H1 (cell line): ENCODE measurements at regions not wholly inside any gene's neighbourhood (a gene's known extent, or its start where the extent isn't known, plus 50 kb on each side); places are given as distances from the start of the nearest gene placed in this dataset.

Source experiments
- CTCF ChIA-PET: fragments of 300-600 bp; sonication (Branson Sonifier 250); formaldehyde crosslinking; loops from one replicate; lab custom pipeline; 2021; ENCODE audit not compliant: partially characterized antibody; lab: Charles Lee
- POLR2A ChIA-PET: fragments of 300-600 bp; sonication (Branson Sonifier 250); formaldehyde crosslinking; loops from one replicate; lab custom pipeline; 2021; ENCODE audit warnings: inconsistent platforms; ENCODE audit not compliant: partially characterized antibody; lab: Charles Lee
- DNase-seq, 2 experiments: peaks; one replicate each; pipeline versions ENCODE4 v3.0.0 to v3.0.0-alpha.2; 2010 to 2022; ENCODE audit warnings: low spot score in 2 of 2, low read depth in 1 of 2, mixed read lengths in 1 of 2
- FAIRE-seq: peaks from 2 replicates; lab custom pipeline; 2011; peaks lifted over from hg19 to GRCh38; lab: Jason Lieb, UNC
- H2AFZ ChIP-seq: 2 replicates; pipeline ENCODE4 v1.8.1; 2012; ENCODE audit warnings: low read length, inconsistent platforms
- H2AK5ac ChIP-seq: 2 replicates; pipeline ENCODE4 v1.6.1; 2013; ENCODE audit warnings: low read depth, low read length
- H2BK120ac ChIP-seq: replicated peaks from 2 replicates; pipeline ENCODE3; 2013; ENCODE audit warnings: low read depth, low read length, inconsistent platforms
- H2BK12ac ChIP-seq: 2 replicates; pipeline ENCODE4 v1.6.1; 2013; ENCODE audit warnings: low read depth, low read length
- H2BK15ac ChIP-seq: 2 replicates; pipeline ENCODE4 v1.6.1; 2013; ENCODE audit warnings: low read length
- H2BK20ac ChIP-seq: 2 replicates; pipeline ENCODE4 v1.6.1; 2013; ENCODE audit warnings: low read length
- H2BK5ac ChIP-seq: 2 replicates; pipeline ENCODE4 v1.6.1; 2013; ENCODE audit warnings: low read depth, low read length
- H3K14ac ChIP-seq: 2 replicates; pipeline ENCODE4 v1.6.1; 2013; ENCODE audit warnings: inconsistent platforms; ENCODE audit not compliant: insufficient read length
- H3K18ac ChIP-seq: 2 replicates; pipeline ENCODE4 v1.6.1; 2013; ENCODE audit warnings: low read length; ENCODE audit errors: extremely low read depth
- H3K23ac ChIP-seq: 2 replicates; pipeline ENCODE4 v1.6.1; 2013; ENCODE audit warnings: inconsistent platforms; ENCODE audit not compliant: insufficient read length
- H3K23me2 ChIP-seq: 2 replicates; pipeline ENCODE4 v1.6.1; 2013; ENCODE audit warnings: low read depth, low read length
- H3K27ac ChIP-seq: 2 replicates; pipeline ENCODE4 v1.6.1; 2011; ENCODE audit warnings: low read depth, low read length, inconsistent platforms
- H3K27me3 ChIP-seq, 4 experiments: replicated peaks in 1 of 4; 1 replicate in 1 of 4; 2 replicates in 3 of 4; pipeline versions ENCODE4 v1.6.1 to v1.8.1; 2011 to 2013; ENCODE audit warnings: low read length in 3 of 4, mild to moderate bottlenecking in 3 of 4, inconsistent platforms in 2 of 4, mixed read lengths in 2 of 4, moderate library complexity in 1 of 4; ENCODE audit not compliant: control insufficient read depth in 3 of 4, insufficient read depth in 3 of 4; ENCODE audit errors: extremely low read depth in 1 of 4
- H3K36me3 ChIP-seq, 4 experiments: 2 replicates each; pipeline versions ENCODE4 v1.6.1 to v1.8.1; 2011 to 2013; ENCODE audit warnings: mild to moderate bottlenecking in 4 of 4, low read length in 3 of 4, moderate library complexity in 2 of 4, control low read depth in 1 of 4, inconsistent platforms in 1 of 4; ENCODE audit not compliant: insufficient read depth in 4 of 4, control insufficient read depth in 2 of 4
- H3K4ac ChIP-seq: replicated peaks from 2 replicates; pipeline ENCODE3; 2013; ENCODE audit warnings: low read length, low read depth, mixed read lengths, inconsistent platforms; ENCODE audit not compliant: insufficient read length
- H3K4me1 ChIP-seq, 4 experiments: replicated peaks in 1 of 4; 1 replicate in 1 of 4; 2 replicates in 3 of 4; pipeline versions ENCODE4 v1.6.1 to v1.8.1; 2011 to 2013; ENCODE audit warnings: low read length in 3 of 4, inconsistent platforms in 2 of 4, mixed read lengths in 1 of 4; ENCODE audit not compliant: insufficient read depth in 4 of 4, control insufficient read depth in 3 of 4
- H3K4me2 ChIP-seq, 2 experiments: 2 replicates each; pipeline versions ENCODE4 v1.6.1 to v1.8.1; 2011 to 2013; ENCODE audit warnings: low read depth in 2 of 2, low read length in 2 of 2, control low read depth in 1 of 2, inconsistent platforms in 1 of 2, mild to moderate bottlenecking in 1 of 2; ENCODE audit not compliant: insufficient read depth in 1 of 2
- H3K4me3 ChIP-seq, 4 experiments: fragments of 200-600, 300-600 bp in 1 of 4; sonication (generic), shearing (Covaris generic), sonication (Bioruptor Twin) in 1 of 4; 2 replicates each; pipeline versions ENCODE4 v1.5.1 to v1.8.1; 2011 to 2016; ENCODE audit warnings: low read length in 4 of 4, low read depth in 3 of 4, control low read depth in 2 of 4, inconsistent platforms in 2 of 4, mild to moderate bottlenecking in 2 of 4, mixed read lengths in 1 of 4, moderate library complexity in 1 of 4; ENCODE audit not compliant: insufficient read depth in 2 of 4; ENCODE audit errors: extremely low read depth in 1 of 4
- H3K56ac ChIP-seq: replicated peaks from 2 replicates; pipeline ENCODE3; 2013; ENCODE audit warnings: low read depth, mild to moderate bottlenecking, mixed read lengths, low read length, inconsistent platforms; ENCODE audit not compliant: insufficient read length
- H3K79me1 ChIP-seq: 2 replicates; pipeline ENCODE4 v1.6.1; 2013; ENCODE audit warnings: low read depth, low read length, control low read depth
- H3K79me2 ChIP-seq, 2 experiments: 2 replicates each; pipeline versions ENCODE4 v1.6.1 to v1.8.1; 2012 to 2013; ENCODE audit warnings: low read length in 2 of 2, mild to moderate bottlenecking in 2 of 2, inconsistent platforms in 1 of 2; ENCODE audit not compliant: insufficient read depth in 2 of 2, control insufficient read depth in 1 of 2
- H3K9ac ChIP-seq, 4 experiments: replicated peaks in 1 of 4; 1 replicate in 1 of 4; 2 replicates in 3 of 4; pipeline versions ENCODE4 v1.6.1 to v1.8.1; 2011 to 2013; ENCODE audit warnings: low read depth in 3 of 4, low read length in 3 of 4, control low read depth in 2 of 4, mild to moderate bottlenecking in 2 of 4, moderate library complexity in 2 of 4, inconsistent platforms in 1 of 4; ENCODE audit errors: extremely low read depth in 1 of 4
- H3K9me3 ChIP-seq, 2 experiments: 2 replicates each; pipeline versions ENCODE4 v1.6.1 to v1.8.1; 2012 to 2013; ENCODE audit warnings: mild to moderate bottlenecking in 2 of 2, moderate library complexity in 2 of 2, control low read depth in 1 of 2, inconsistent platforms in 1 of 2, low read depth in 1 of 2, low read length in 1 of 2, mixed read lengths in 1 of 2; ENCODE audit not compliant: insufficient read depth in 2 of 2
- H4K20me1 ChIP-seq, 2 experiments: replicated peaks in 1 of 2; 2 replicates each; pipeline versions ENCODE3 to v1.8.1; 2011 to 2013; ENCODE audit warnings: inconsistent platforms in 2 of 2, low read length in 2 of 2, mild to moderate bottlenecking in 1 of 2; ENCODE audit not compliant: insufficient read depth in 2 of 2, control insufficient read depth in 1 of 2
- H4K5ac ChIP-seq: 2 replicates; pipeline ENCODE4 v1.6.1; 2013; ENCODE audit warnings: low read length, low read depth, mixed read lengths, inconsistent platforms; ENCODE audit not compliant: insufficient read length
- H4K8ac ChIP-seq: 2 replicates; pipeline ENCODE4 v1.8.0; 2013; ENCODE audit warnings: mild to moderate bottlenecking, moderate library complexity, low read length, inconsistent platforms; ENCODE audit not compliant: insufficient read depth; ENCODE audit errors: extremely low read depth
- H4K91ac ChIP-seq: replicated peaks from 2 replicates; pipeline ENCODE3; 2013; ENCODE audit warnings: low read length, mixed read lengths, inconsistent platforms; ENCODE audit not compliant: insufficient read length
- BCL11A ChIP-seq, 2 experiments: IDR thresholded peaks; one replicate each; pipeline ENCODE4 v1.6.1; 2011; ENCODE audit warnings: low read depth in 2 of 2, low read length in 2 of 2, mild to moderate bottlenecking in 2 of 2
- CHD1 ChIP-seq: IDR thresholded peaks from 2 replicates; pipeline ENCODE4 v1.6.1; 2012; ENCODE audit warnings: low read depth, low read length, improper control_type of control experiment
- EGR1 ChIP-seq: IDR thresholded peaks from 2 replicates; pipeline ENCODE4 v1.6.1; 2011; ENCODE audit warnings: low read depth, low read length, borderline replicate concordance
- EZH2 ChIP-seq: fragments of 200-600 bp; sonication (generic); IDR thresholded peaks from 2 replicates; pipeline ENCODE4 v1.7.1; 2012; ENCODE audit warnings: low read depth, mild to moderate bottlenecking, moderate library complexity, low read length, inconsistent platforms; ENCODE audit not compliant: severe bottlenecking
- GABPA ChIP-seq: IDR thresholded peaks from 2 replicates; pipeline ENCODE4 v1.6.1; 2011; ENCODE audit warnings: mild to moderate bottlenecking, low read length, moderate library complexity, borderline replicate concordance; ENCODE audit not compliant: insufficient read depth
- NRF1 ChIP-seq: IDR thresholded peaks from 2 replicates; pipeline ENCODE4 v1.6.1; 2011; ENCODE audit warnings: mild to moderate bottlenecking, low read depth, low read length, improper control_type of control experiment
- RAD21 ChIP-seq, 2 experiments: IDR thresholded peaks in 1 of 2; conservative IDR thresholded peaks in 1 of 2; 2 replicates each; pipeline ENCODE4 v1.6.1; 2011; ENCODE audit warnings: low read depth in 2 of 2, low read length in 2 of 2, improper control_type of control experiment in 1 of 2, inconsistent platforms in 1 of 2, mild to moderate bottlenecking in 1 of 2, moderate library complexity in 1 of 2
- SAP30 ChIP-seq: fragments of 300-600 bp; sonication (generic); IDR thresholded peaks from 2 replicates; pipeline ENCODE4 v1.7.1; 2012; ENCODE audit warnings: low read length, moderate library complexity, mild to moderate bottlenecking, inconsistent platforms; ENCODE audit not compliant: insufficient read depth, insufficient replicate concordance
- SRF ChIP-seq: IDR thresholded peaks from 2 replicates; pipeline ENCODE4 v1.6.1; 2011; ENCODE audit warnings: mild to moderate bottlenecking, low read depth, low read length, moderate library complexity
- TAF7 ChIP-seq: optimal IDR thresholded peaks from 2 replicates; pipeline ENCODE3; 2011; ENCODE audit warnings: low read depth, mild to moderate bottlenecking, inconsistent platforms, low read length, moderate library complexity, borderline replicate concordance
- TBP ChIP-seq: IDR thresholded peaks from 2 replicates; pipeline ENCODE4 v1.6.1; 2011; ENCODE audit warnings: low read depth, low read length, improper control_type of control experiment
- WGBS, 2 experiments: shearing (Covaris generic) in 1 of 2; methylation state at CpG; one replicate each; pipeline versions ENCODE4 v1.1.6 to v1.1.7; 2013 to 2015; ENCODE audit warnings: low lambda C conversion rate in 2 of 2, mixed read lengths in 2 of 2, inconsistent platforms in 1 of 2, low coverage in 1 of 2, missing lambda C conversion rate in 1 of 2; ENCODE audit not compliant: insufficient replicate concordance in 2 of 2, insufficient coverage in 1 of 2, insufficient read length in 1 of 2; ENCODE audit errors: extremely low coverage in 1 of 2, missing lambda C conversion rate in 1 of 2; 5-methylcytosine and 5-hydroxymethylcytosine counted together
- TF ChIP-seq, protein P1 (sequence below): IDR thresholded peaks from 2 replicates; pipeline ENCODE4 v1.6.1; 2012; ENCODE audit warnings: inconsistent platforms

GRCh38 chr5:125834438-125835115 is 588.6 kb upstream of the GRAMD2B start:
- Histone ChIP-seq H3K23me2 (no peaks in the 10 kb centered on the region), H2BK20ac (peak overlapping the region; percentile 82; the same call in 1 of the 2 replicates), H2BK15ac (no peak overlapping the region), H4K8ac (no peak overlapping the region), H2BK12ac (no peak overlapping the region), H4K20me1 (no peaks in the 10 kb centered on the region), H2BK5ac (no peak overlapping the region), H3K36me3 (no peaks in the 10 kb centered on the region), H3K4ac (no peak overlapping the region), H2AK5ac (no peak overlapping the region), H3K9ac (no peak overlapping the region), H3K14ac (no peak overlapping the region), H3K79me2 (no peaks in the 10 kb centered on the region), H3K23ac (no peak overlapping the region), H3K27ac (no peak overlapping the region), H3K56ac (no peak overlapping the region), H3K18ac (no peak overlapping the region), H4K91ac (no peak overlapping the region), H4K5ac (no peak overlapping the region), H3K4me1 (peaks cover 0 to 9% (median 6%) of the 10 kb centered on the region in 4 experiments; a peak in 4 of 7 replicates), H3K79me1 (no peaks in the 10 kb centered on the region), H2AFZ (peak overlapping the region; percentile 41; the same call in 1 of the 2 replicates), H3K9me3 (0 out of 4 replicates have a peak, but pooled peaks cover 0 to 2% of the 10 kb centered on the region in 2 experiments), H2BK120ac (no peak overlapping the region), H3K27me3 (no peaks in the 10 kb centered on the region), H3K4me2 (no peak overlapping the region), H3K4me3 (no peak overlapping the region)
- FAIRE-seq (no peak), DNase-seq (no peak)
- ChIA-PET CTCF (interaction anchor here (0.6 to 2.4 kb wide), 12 partner anchors 11 to 858 kb away, joined by 3 to 13 read pairs (median 4); no protein-coding TSS in a partner anchor), POLR2A (no interaction called here)
- 81% methylated on average over 10 of the region's 10 CpGs; no CpG with 5 or more reads in 1 of the 2 experiments for WGBS, 2 experiments
- no peak for TF ChIP-seq EZH2
- no peak for TF ChIP-seq TAF7
- no peak for TF ChIP-seq NRF1
- TF ChIP-seq GABPA, result no peak
- TF ChIP-seq CHD1, result no peak
- no peak for TF ChIP-seq BCL11A (IDR thresholded peaks at IDR 0.05; ENCODE audit: low read depth in 2 of 2, low read length in 2 of 2)
- no peak for TF ChIP-seq EGR1
- TF ChIP-seq, protein P1, sequence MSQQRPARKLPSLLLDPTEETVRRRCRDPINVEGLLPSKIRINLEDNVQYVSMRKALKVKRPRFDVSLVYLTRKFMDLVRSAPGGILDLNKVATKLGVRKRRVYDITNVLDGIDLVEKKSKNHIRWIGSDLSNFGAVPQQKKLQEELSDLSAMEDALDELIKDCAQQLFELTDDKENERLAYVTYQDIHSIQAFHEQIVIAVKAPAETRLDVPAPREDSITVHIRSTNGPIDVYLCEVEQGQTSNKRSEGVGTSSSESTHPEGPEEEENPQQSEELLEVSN, result no peak
- TF ChIP-seq RAD21 (IDR thresholded peaks at IDR 0.05 in 1 of 2, conservative IDR thresholded peaks at IDR 0.05 in 1 of 2; ENCODE audit: low read depth in 2 of 2, low read length in 2 of 2), result no peak
- no peak for TF ChIP-seq SAP30
- TF ChIP-seq SRF, result no peak
- no peak for TF ChIP-seq TBP
